CD4-positive, alpha-beta T cell treated with Interleukin-21 for 1 hour (primary cell): ENCODE measurements at regions not wholly inside any gene's neighbourhood (a gene's known extent, or its start where the extent isn't known, plus 50 kb on each side); places are given as distances from the start of the nearest gene placed in this dataset.

ENCODE experiments used
- DNase-seq: peaks from one replicate; pipeline ENCODE4 v3.0.0-alpha.2; 2020

- no peak for DNase-seq
Observed at GRCh38 chr15:92305343-92305742, 88.3 kb upstream of the ST8SIA2 start.

GRCh38 chr15:92306663-92307062 lies 87.0 kb upstream of the ST8SIA2 start:
- DNase-seq = no peak

- DNase-seq = no peak
Observed at GRCh38 chr15:92315144-92315543, 78.5 kb upstream of the ST8SIA2 start.

- DNase-seq = no peak
Observed at GRCh38 chr15:92315595-92316211, 78.0 kb upstream of the ST8SIA2 start.

GRCh38 chr15:92316586-92317295 lies 76.9 kb upstream of the ST8SIA2 start:
- DNase-seq = no peak

GRCh38 chr15:92320012-92320699 lies 73.5 kb upstream of the ST8SIA2 start:
- DNase-seq = no peak

- DNase-seq = no peak
Observed at GRCh38 chr15:92322566-92323355, 70.9 kb upstream of the ST8SIA2 start.

- DNase-seq = no peak
Observed at GRCh38 chr15:92323525-92323924, 70.2 kb upstream of the ST8SIA2 start.

GRCh38 chr15:92324101-92324963 lies 69.3 kb upstream of the ST8SIA2 start:
- no peak for DNase-seq

- DNase-seq = no peak
Observed at GRCh38 chr15:92326236-92326635, 67.4 kb upstream of the ST8SIA2 start.

- DNase-seq = no peak
Observed at GRCh38 chr15:92327033-92327432, 66.6 kb upstream of the ST8SIA2 start.

GRCh38 chr15:92328207-92328606 lies 65.5 kb upstream of the ST8SIA2 start:
- no peak for DNase-seq

- no peak for DNase-seq
Observed at GRCh38 chr15:92332125-92332899, 61.4 kb upstream of the ST8SIA2 start.

GRCh38 chr15:92333709-92334108 lies 60.0 kb upstream of the ST8SIA2 start:
- no peak for DNase-seq

- no peak for DNase-seq
Observed at GRCh38 chr15:92336419-92336987, 57.2 kb upstream of the ST8SIA2 start.

- no peak for DNase-seq
Observed at GRCh38 chr15:92339361-92339760, 54.3 kb upstream of the ST8SIA2 start.
